Spleen (tissue), 11 donors: ENCODE measurements at regions not wholly inside any gene's neighbourhood (a gene's known extent, or its start where the extent isn't known, plus 50 kb on each side); places are given as distances from the start of the nearest gene placed in this dataset.

Experiments
- DNase-seq: peaks from one replicate; pipeline ENCODE4 v3.0.0-alpha.2; 2020
- H3K27ac ChIP-seq, 8 donors: fragments of 200-600 bp; sonication (generic) in 7 of 8; 1 replicate in 4 of 8; 2 replicates in 4 of 8; pipeline versions ENCODE4 v1.5.0 to v1.8.0; 2016 to 2021; ENCODE audit warnings: inconsistent platforms in 4 of 8, mild to moderate bottlenecking in 4 of 8, moderate library complexity in 1 of 8
- H3K27me3 ChIP-seq, 7 donors: fragments of 200-600 bp; sonication (generic) in 6 of 7; replicated peaks in 1 of 7; 1 replicate in 4 of 7; 2 replicates in 3 of 7; pipeline versions ENCODE4 v1.5.0 to v1.8.0; 2016 to 2021; ENCODE audit warnings: inconsistent platforms in 3 of 7, mild to moderate bottlenecking in 1 of 7
- H3K36me3 ChIP-seq, 6 donors: fragments of 200-600 bp; sonication (generic) in 5 of 6; 1 replicate in 4 of 6; 2 replicates in 2 of 6; pipeline versions ENCODE4 v1.5.0 to v1.8.0; 2016 to 2021; ENCODE audit warnings: inconsistent platforms in 2 of 6
- H3K4me1 ChIP-seq, 6 donors: fragments of 200-600 bp; sonication (generic) in 5 of 6; 1 replicate in 3 of 6; 2 replicates in 3 of 6; pipeline versions ENCODE4 v1.5.0 to v1.8.0; 2016 to 2021; ENCODE audit warnings: inconsistent platforms in 3 of 6
- H3K4me3 ChIP-seq, 8 donors: fragments of 200-600 bp; sonication (generic) in 7 of 8; 1 replicate in 4 of 8; 2 replicates in 4 of 8; pipeline versions ENCODE4 v1.5.0 to v1.8.0; 2016 to 2021; ENCODE audit warnings: inconsistent platforms in 4 of 8, mild to moderate bottlenecking in 4 of 8, moderate library complexity in 2 of 8
- H3K9me3 ChIP-seq, 8 donors: fragments of 200-600 bp; sonication (generic) in 7 of 8; 1 replicate in 4 of 8; 2 replicates in 4 of 8; pipeline versions ENCODE4 v1.5.0 to v1.8.0; 2016 to 2021; ENCODE audit warnings: inconsistent platforms in 4 of 8
- POLR2A ChIP-seq, 3 donors: fragments of 450-650 bp; IDR thresholded peaks; one replicate each; pipeline ENCODE4 v1.5.1; 2017; ENCODE audit warnings: antibody characterized with exemption in 3 of 3, mild to moderate bottlenecking in 1 of 3
- POLR2AphosphoS5 ChIP-seq, 3 donors: sonication (generic); formaldehyde crosslinking; IDR thresholded peaks; one replicate each; pipeline ENCODE4 v1.5.1; 2017; ENCODE audit warnings: antibody characterized with exemption in 3 of 3
- WGBS, 5 donors: extraction: QIAGEN DNeasy Blood & Tissue Kit in 3 of 5; methylation state at CpG; one replicate each; pipeline versions ENCODE4 v1.1.5 to v1.1.7; 2013 to 2018; 5-methylcytosine and 5-hydroxymethylcytosine counted together
- intact Hi-C: fragments of 100-400 bp; cut with DNase I; formaldehyde crosslinking; loops from one replicate; pipeline ENCODE4 v1.15.0; 2023; ENCODE audit warnings: low total_unique reads
- TF ChIP-seq, protein P1 (sequence below), 11 experiments: fragments of 200-600 bp in 7 of 11; fragments of 450-650 bp in 4 of 11; sonication (generic) in 4 of 11; IDR thresholded peaks in 8 of 11; conservative IDR thresholded peaks in 3 of 11; 1 replicate in 7 of 11; 2 replicates in 4 of 11; pipeline versions ENCODE4 v1.4.0 to v1.8.0; 2016 to 2021; ENCODE audit warnings: antibody characterized with exemption in 11 of 11, inconsistent platforms in 4 of 11, mild to moderate bottlenecking in 1 of 11
- donor health status: healthy with polysubstance abuse.
- donor health status: DM: no; HTN: no; CAD: no; lungs with moderate emphysema.
- donor health status: DM: no; HTN: no; CAD: no.
- donor health status: Bipolar disorder and iron deficiency.
- donor health status: healthy.
- donor health status: DM: no; HTN: no; CAD: no.
- donor health status: DM: yes; HTN: yes; CAD: no.

DNA sequence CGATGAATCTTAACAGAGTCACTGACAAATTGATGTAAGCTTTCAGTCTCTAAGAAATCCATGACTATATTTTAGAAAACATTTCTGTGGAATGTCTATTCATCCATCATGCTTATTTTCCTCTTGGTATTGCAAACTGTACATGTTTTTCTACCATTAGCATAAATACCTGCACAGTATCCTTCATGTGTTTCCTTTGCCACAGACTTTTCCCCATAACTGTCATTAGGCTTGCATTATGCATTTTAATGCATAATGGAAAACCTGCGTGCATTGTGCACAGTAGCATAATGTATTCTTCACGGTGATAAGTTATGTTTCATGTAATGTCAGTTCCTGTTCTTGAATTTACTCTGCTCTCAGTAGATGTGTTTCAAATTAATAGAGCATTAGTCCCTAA lies 403.1 kb upstream of the EPHA3 start:
- 68 to 84% (median 80%) methylated on average over 3 of the region's 3 CpGs for WGBS, 5 donors
- Histone ChIP-seq H3K9me3 (no peaks in the 10 kb centered on the region), H3K27ac (no peak overlapping the region), H3K27me3 (no peaks in the 10 kb centered on the region), H3K4me3 (no peak overlapping the region), H3K36me3 (no peaks in the 10 kb centered on the region), H3K4me1 (no peaks in the 10 kb centered on the region)
- TF ChIP-seq POLR2AphosphoS5 (IDR thresholded peaks at IDR 0.05) (no peak), POLR2A (IDR thresholded peaks at IDR 0.05) (no peak)
- TF ChIP-seq, protein P1, sequence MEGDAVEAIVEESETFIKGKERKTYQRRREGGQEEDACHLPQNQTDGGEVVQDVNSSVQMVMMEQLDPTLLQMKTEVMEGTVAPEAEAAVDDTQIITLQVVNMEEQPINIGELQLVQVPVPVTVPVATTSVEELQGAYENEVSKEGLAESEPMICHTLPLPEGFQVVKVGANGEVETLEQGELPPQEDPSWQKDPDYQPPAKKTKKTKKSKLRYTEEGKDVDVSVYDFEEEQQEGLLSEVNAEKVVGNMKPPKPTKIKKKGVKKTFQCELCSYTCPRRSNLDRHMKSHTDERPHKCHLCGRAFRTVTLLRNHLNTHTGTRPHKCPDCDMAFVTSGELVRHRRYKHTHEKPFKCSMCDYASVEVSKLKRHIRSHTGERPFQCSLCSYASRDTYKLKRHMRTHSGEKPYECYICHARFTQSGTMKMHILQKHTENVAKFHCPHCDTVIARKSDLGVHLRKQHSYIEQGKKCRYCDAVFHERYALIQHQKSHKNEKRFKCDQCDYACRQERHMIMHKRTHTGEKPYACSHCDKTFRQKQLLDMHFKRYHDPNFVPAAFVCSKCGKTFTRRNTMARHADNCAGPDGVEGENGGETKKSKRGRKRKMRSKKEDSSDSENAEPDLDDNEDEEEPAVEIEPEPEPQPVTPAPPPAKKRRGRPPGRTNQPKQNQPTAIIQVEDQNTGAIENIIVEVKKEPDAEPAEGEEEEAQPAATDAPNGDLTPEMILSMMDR (IDR thresholded peaks at IDR 0.05 in 8 of 11, conservative IDR thresholded peaks at IDR 0.05 in 3 of 11) = no peak
- DNase-seq = no peak
- intact Hi-C loops = no loop called here

DNA sequence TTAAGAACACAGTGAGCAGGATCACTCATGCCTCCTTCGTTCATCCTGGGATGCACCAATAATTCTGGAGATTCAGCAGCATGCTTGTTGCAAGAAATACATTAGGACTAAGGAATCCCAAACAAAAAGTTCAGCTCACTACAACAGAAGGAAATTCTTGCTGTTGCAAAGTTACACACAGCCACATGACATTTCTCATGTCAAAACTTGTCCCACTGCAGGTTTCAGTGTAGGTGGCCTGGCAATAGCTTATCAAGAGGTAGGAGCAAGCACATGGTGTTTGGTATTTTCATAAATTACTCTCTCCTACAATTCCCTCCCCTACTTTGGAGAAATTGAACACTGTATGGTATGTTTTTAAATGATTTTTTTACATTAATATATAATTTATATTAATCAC lies 399.6 kb upstream of the EPHA3 start:
- DNase-seq = no peak
- H3K36me3 ChIP-seq = no peaks in the 10 kb centered on the region
- intact Hi-C loops = no loop called here
- H3K9me3 ChIP-seq = peaks cover 0 to 17% (median 0%) of the 10 kb centered on the region in 8 donors
- H3K4me3 ChIP-seq = no peak overlapping the region
- no peak overlapping the region for H3K27ac ChIP-seq
- no peaks in the 10 kb centered on the region for H3K4me1 ChIP-seq
- TF ChIP-seq, protein P1 (IDR thresholded peaks at IDR 0.05 in 8 of 11, conservative IDR thresholded peaks at IDR 0.05 in 3 of 11) = no peak
- TF ChIP-seq POLR2AphosphoS5 (IDR thresholded peaks at IDR 0.05) (no peak), POLR2A (IDR thresholded peaks at IDR 0.05) (no peak)
- no peaks in the 10 kb centered on the region for H3K27me3 ChIP-seq
- WGBS, 5 donors = 44 to 77% (median 67%) methylated on average over 1 of the region's 1 CpG

DNA sequence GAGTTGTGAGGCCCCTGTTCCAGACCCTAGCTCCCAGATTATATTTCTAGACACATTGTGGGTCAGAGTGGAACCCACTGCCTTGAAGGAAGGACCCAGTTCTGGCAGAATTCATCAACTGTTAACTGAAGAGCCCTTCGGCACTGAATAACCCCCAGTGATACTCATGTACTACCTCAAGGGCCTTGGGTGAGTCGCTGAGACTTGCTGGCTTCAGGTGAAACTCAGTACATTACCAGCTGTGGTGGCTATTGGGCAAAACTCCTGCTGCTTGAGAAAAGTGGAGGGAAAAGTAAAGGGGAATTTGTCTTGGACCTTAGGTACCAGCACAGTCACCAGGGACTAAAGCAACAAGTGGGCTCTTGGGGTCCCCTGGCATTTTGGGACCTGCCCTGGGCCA lies 394.9 kb upstream of the EPHA3 start:
- 83 to 100% (median 90%) methylated on average over 2 of the region's 2 CpGs for WGBS, 5 donors
- H3K9me3 ChIP-seq = peaks cover 0 to 20% (median 0%) of the 10 kb centered on the region in 8 donors
- no peak overlapping the region for H3K27ac ChIP-seq
- H3K27me3 ChIP-seq = no peaks in the 10 kb centered on the region
- intact Hi-C loops = no loop called here
- no peak for DNase-seq
- H3K4me3 ChIP-seq = no peak overlapping the region
- H3K36me3 ChIP-seq = no peaks in the 10 kb centered on the region
- TF ChIP-seq POLR2A (IDR thresholded peaks at IDR 0.05) (no peak), POLR2AphosphoS5 (IDR thresholded peaks at IDR 0.05) (no peak)
- TF ChIP-seq, protein P1 (IDR thresholded peaks at IDR 0.05 in 8 of 11, conservative IDR thresholded peaks at IDR 0.05 in 3 of 11) = no peak
- H3K4me1 ChIP-seq = no peaks in the 10 kb centered on the region

DNA sequence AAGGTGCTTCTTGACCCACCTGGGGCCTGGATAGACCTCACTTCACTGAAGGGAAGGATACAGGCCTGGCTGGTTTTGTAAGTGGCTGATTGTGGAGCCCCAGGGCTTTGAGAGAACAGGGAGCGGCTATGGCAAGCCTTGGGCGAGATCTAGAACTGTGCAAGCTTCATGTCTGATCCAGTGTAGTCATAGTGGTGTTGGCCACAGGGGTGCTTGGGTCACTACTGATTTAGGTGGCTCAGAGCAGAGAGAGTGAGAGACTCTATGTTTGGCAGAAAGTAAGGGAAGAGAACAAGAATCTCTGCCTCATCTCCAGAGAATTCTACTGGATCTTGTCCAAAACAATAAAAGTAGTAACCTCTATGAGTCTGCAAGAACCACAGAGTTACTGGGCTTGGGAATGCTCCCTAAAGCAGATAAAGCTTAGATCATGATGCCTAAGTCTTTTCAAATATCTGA lies 394.2 kb upstream of the EPHA3 start:
- Histone ChIP-seq H3K4me3 (no peak overlapping the region), H3K4me1 (no peaks in the 10 kb centered on the region), H3K27ac (no peak overlapping the region), H3K36me3 (no peaks in the 10 kb centered on the region), H3K9me3 (peaks cover 0 to 20% (median 0%) of the 10 kb centered on the region in 8 donors), H3K27me3 (no peaks in the 10 kb centered on the region)
- DNase-seq = no peak
- TF ChIP-seq POLR2A (IDR thresholded peaks at IDR 0.05) = no peak
- 81 to 100% (median 88%) methylated on average over 2 of the region's 2 CpGs for WGBS, 5 donors
- intact Hi-C loops = no loop called here
